Prostate gland (tissue), 2 donors: ENCODE measurements at regions not wholly inside any gene's neighbourhood (a gene's known extent, or its start where the extent isn't known, plus 50 kb on each side); places are given as distances from the start of the nearest gene placed in this dataset.

ENCODE experiments used
- POLR2A ChIP-seq: fragments of 450-650 bp; IDR thresholded peaks from one replicate; pipeline ENCODE4 v1.6.1; 2016; ENCODE audit warnings: antibody characterized with exemption, mild to moderate bottlenecking
- POLR2AphosphoS5 ChIP-seq: sonication (generic); formaldehyde crosslinking; IDR thresholded peaks from one replicate; pipeline ENCODE4 v1.6.1; 2017; ENCODE audit warnings: antibody characterized with exemption
- TF ChIP-seq, protein P1 (sequence below), 4 experiments: fragments of 200-600 bp in 2 of 4; fragments of 450-650 bp in 2 of 4; sonication (generic) in 2 of 4; IDR thresholded peaks; 1 replicate in 3 of 4; 2 replicates in 1 of 4; pipeline ENCODE4 v1.5.1; 2016 to 2019; ENCODE audit warnings: antibody characterized with exemption in 4 of 4, mild to moderate bottlenecking in 2 of 4, moderate library complexity in 2 of 4

GRCh38 chr5:124678922-124679519 is 67.4 kb downstream of the ZNF608 start:
- TF ChIP-seq POLR2AphosphoS5 (peak; percentile 43), POLR2A (no peak)
- TF ChIP-seq, protein P1, sequence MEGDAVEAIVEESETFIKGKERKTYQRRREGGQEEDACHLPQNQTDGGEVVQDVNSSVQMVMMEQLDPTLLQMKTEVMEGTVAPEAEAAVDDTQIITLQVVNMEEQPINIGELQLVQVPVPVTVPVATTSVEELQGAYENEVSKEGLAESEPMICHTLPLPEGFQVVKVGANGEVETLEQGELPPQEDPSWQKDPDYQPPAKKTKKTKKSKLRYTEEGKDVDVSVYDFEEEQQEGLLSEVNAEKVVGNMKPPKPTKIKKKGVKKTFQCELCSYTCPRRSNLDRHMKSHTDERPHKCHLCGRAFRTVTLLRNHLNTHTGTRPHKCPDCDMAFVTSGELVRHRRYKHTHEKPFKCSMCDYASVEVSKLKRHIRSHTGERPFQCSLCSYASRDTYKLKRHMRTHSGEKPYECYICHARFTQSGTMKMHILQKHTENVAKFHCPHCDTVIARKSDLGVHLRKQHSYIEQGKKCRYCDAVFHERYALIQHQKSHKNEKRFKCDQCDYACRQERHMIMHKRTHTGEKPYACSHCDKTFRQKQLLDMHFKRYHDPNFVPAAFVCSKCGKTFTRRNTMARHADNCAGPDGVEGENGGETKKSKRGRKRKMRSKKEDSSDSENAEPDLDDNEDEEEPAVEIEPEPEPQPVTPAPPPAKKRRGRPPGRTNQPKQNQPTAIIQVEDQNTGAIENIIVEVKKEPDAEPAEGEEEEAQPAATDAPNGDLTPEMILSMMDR (IDR thresholded peaks at IDR 0.05), result no peak
